GM21723 (cell line): ENCODE measurements at regions not wholly inside any gene's neighbourhood (a gene's known extent, or its start where the extent isn't known, plus 50 kb on each side); places are given as distances from the start of the nearest gene placed in this dataset.
A peak's percentile ranks its signal among the peaks of the same experiment; 100 is the strongest.

Experiments used
- ATAC-seq: cut with Tn5 transposase; IDR thresholded peaks from one replicate; pipeline ENCODE4 v1.9.1; 2021; ENCODE audit warnings: mild to moderate bottlenecking, moderate library complexity; ENCODE audit not compliant: unreplicated experiment

GRCh38 chr3:72153477-72154314 lies 368.7 kb upstream of the PROK2 start:
- no peak for ATAC-seq

- no peak for ATAC-seq
These were observed 367.9 kb upstream of the PROK2 start for GRCh38 chr3:72152551-72153476.

GRCh38 chr3:72151465-72152238 lies 366.7 kb upstream of the PROK2 start:
- ATAC-seq: no peak

- no peak for ATAC-seq
These were observed 365.9 kb upstream of the PROK2 start for GRCh38 chr3:72150634-72151412.

GRCh38 chr3:72149645-72150300 lies 364.8 kb upstream of the PROK2 start:
- ATAC-seq: no peak

- no peak for ATAC-seq
These were observed 362.7 kb upstream of the PROK2 start for GRCh38 chr3:72147600-72147999.

- no peak for ATAC-seq
These were observed 360.8 kb upstream of the PROK2 start for GRCh38 chr3:72145506-72146380.

GRCh38 chr3:72144773-72145505 lies 360.0 kb upstream of the PROK2 start:
- peak; percentile 75 for ATAC-seq

- ATAC-seq: no peak
These were observed 359.2 kb upstream of the PROK2 start for GRCh38 chr3:72143966-72144717.

- no peak for ATAC-seq
These were observed 358.4 kb upstream of the PROK2 start for GRCh38 chr3:72143322-72143721.

GRCh38 chr3:72142028-72142427 lies 357.1 kb upstream of the PROK2 start:
- no peak for ATAC-seq

GRCh38 chr3:72141264-72141663 lies 356.3 kb upstream of the PROK2 start:
- no peak for ATAC-seq

GRCh38 chr3:72139316-72139715 lies 354.4 kb upstream of the PROK2 start:
- no peak for ATAC-seq

GRCh38 chr3:72137865-72138861 lies 353.2 kb upstream of the PROK2 start:
- ATAC-seq: no peak

GRCh38 chr3:72135636-72136035 lies 350.7 kb upstream of the PROK2 start:
- ATAC-seq: no peak

- peak; percentile 85 for ATAC-seq
These were observed 350.1 kb upstream of the PROK2 start for GRCh38 chr3:72134989-72135451.
